ENCODE measurements at regions not wholly inside any gene's neighbourhood (a gene's known extent, or its start where the extent isn't known, plus 50 kb on each side); places are given as distances from the start of the nearest gene placed in this dataset.
"Not testable (repeated sequence)": the region's sequence is repeated elsewhere in the genome, so short reads cannot be mapped to it uniquely, and the experiment has no call there.

DNA sequence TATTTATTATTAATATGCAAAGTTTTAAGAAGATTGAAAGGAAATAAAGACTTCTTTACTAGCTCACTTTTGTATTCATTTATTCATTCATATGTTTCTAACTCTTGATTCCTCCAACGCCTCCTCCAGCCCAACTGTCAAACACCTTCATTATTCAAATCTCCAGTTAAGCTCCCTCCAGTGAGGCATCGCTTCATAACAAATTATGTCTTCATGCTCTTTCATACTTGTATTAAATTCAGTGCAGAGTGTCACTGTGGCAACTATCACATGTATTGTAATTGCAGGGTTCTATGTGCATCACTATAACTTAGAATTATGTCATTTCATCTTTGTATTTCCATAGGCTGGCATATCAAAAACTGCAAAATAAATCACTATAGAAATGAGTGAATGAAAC is 1394.2 kb upstream of the PCDH7 start:
- TF ChIP-seq, protein P1, sequence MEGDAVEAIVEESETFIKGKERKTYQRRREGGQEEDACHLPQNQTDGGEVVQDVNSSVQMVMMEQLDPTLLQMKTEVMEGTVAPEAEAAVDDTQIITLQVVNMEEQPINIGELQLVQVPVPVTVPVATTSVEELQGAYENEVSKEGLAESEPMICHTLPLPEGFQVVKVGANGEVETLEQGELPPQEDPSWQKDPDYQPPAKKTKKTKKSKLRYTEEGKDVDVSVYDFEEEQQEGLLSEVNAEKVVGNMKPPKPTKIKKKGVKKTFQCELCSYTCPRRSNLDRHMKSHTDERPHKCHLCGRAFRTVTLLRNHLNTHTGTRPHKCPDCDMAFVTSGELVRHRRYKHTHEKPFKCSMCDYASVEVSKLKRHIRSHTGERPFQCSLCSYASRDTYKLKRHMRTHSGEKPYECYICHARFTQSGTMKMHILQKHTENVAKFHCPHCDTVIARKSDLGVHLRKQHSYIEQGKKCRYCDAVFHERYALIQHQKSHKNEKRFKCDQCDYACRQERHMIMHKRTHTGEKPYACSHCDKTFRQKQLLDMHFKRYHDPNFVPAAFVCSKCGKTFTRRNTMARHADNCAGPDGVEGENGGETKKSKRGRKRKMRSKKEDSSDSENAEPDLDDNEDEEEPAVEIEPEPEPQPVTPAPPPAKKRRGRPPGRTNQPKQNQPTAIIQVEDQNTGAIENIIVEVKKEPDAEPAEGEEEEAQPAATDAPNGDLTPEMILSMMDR (IDR thresholded peaks at IDR 0.05; ENCODE audit: control extremely low read depth, extremely low read depth, low read depth, missing control alignments): no peak
- ChIA-PET POLR2A (no interaction called here), CTCF (no interaction called here)
- no peak for DNase-seq (ENCODE audit: extremely low spot score)

DNA sequence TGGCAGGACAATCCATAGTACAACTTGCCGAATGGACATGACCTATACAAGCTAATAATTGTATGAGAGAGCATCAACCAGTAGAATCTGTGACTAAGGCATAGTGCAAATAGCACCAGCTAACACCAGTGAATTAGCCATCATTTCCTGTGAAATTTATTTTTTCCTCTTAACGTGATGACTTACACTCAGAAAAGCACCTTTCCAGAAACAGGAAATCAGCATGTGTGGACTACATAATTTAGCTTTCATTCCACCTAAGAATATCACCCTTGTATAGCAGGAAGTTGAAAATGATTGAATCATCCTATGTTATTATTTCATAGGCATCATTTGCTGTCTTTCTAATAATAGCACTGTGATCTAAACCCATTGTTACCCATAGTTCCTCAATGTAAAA is 1393.4 kb upstream of the PCDH7 start:
- ChIA-PET CTCF (no interaction called here), POLR2A (no interaction called here)
- DNase-seq (ENCODE audit: extremely low spot score): no peak
- TF ChIP-seq, protein P1 (IDR thresholded peaks at IDR 0.05; ENCODE audit: control extremely low read depth, extremely low read depth, low read depth, missing control alignments): no peak

DNA sequence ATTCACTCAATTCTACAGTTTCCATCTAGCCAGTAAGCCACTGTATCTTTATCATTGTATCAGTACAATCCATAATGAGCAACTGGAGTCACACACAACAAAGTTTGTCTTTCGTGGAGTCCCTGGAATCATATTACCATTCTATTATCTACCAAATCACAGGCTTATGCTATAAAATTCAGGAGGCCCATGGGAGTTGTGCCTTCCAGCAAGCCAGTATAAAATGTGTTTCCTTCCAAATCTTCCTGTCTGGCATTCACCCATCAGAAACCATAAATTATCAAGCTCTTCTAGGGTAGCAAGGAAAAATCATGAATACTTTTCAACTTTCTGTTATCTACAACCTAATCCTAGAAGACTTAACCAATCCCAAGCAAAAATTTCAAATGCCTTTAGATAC is 1383.3 kb upstream of the PCDH7 start:
- TF ChIP-seq, protein P1 (IDR thresholded peaks at IDR 0.05; ENCODE audit: control extremely low read depth, extremely low read depth, low read depth, missing control alignments): no peak
- CTCF ChIA-PET: no interaction called here
- POLR2A ChIA-PET: no interaction called here
- DNase-seq (ENCODE audit: extremely low spot score): no peak

DNA sequence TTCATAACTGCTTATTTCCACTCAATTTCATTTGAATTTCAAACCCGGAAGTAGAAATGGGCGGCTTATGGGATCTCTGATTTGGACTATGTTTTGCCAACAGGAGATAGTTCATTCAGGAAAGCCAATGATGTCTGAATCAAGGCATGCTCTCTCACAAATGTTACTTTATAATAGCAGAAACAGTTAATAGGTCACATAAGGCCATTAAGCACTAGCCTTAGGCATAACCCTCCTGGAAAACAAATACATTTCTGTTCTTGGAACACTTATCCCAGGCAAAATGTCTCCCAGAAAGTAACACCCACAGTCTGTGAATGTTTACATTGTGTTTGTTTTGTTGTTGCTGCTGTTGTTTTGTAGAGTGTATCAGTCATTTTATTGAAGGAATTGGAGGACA is 1347.2 kb upstream of the PCDH7 start:
- POLR2A ChIA-PET: no interaction called here
- CTCF ChIA-PET: no interaction called here
- no peak for DNase-seq (ENCODE audit: extremely low spot score)
- TF ChIP-seq, protein P1 (IDR thresholded peaks at IDR 0.05; ENCODE audit: control extremely low read depth, extremely low read depth, low read depth, missing control alignments): no peak

DNA sequence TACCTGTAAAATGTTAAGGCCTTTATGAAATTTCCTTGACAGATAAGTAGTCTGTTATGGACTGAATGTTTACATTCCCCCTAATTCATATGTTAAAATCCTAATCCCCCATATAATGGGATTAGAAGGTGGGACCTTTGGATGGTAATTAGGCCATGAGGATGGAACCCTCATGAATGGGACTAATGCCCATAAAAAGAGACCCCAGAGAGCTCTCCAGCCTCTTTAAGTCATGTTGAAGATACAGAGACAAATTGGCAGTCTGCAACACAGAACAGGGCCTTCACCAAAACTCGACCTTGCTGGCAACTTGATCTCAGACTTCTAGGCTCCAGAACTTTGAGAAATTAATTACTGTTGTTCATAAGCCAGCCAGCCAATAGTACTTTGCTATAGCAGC is 1344.5 kb upstream of the PCDH7 start:
- TF ChIP-seq, protein P1 (IDR thresholded peaks at IDR 0.05; ENCODE audit: control extremely low read depth, extremely low read depth, low read depth, missing control alignments): no peak
- no peak for DNase-seq (ENCODE audit: extremely low spot score)
- POLR2A ChIA-PET: no interaction called here
- CTCF ChIA-PET: no interaction called here

DNA sequence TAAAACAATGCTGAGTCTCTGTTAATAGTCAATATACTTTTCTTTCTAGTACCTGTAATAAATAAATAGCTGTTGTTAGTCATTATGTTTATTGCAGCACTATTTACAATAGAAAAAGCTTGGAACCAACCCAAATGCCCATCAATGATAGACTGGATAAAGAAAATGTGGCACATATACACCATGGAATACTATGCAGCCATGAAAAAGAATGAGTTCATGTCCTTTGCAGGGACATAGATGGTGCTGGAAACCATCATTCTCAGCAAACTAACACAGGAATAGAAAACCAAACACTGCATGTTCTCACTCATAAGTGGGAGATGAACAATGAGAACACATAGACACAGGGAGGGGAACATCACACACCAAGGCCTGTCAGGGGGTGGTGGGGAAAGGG is 1341.9 kb upstream of the PCDH7 start:
- CTCF ChIA-PET: interaction anchor here (0.9 kb wide), 1 partner anchor 31 kb away, joined by 3 read pairs; no protein-coding TSS in a partner anchor
- POLR2A ChIA-PET; DNase-seq (ENCODE audit: extremely low spot score): not testable (repeated sequence)

DNA sequence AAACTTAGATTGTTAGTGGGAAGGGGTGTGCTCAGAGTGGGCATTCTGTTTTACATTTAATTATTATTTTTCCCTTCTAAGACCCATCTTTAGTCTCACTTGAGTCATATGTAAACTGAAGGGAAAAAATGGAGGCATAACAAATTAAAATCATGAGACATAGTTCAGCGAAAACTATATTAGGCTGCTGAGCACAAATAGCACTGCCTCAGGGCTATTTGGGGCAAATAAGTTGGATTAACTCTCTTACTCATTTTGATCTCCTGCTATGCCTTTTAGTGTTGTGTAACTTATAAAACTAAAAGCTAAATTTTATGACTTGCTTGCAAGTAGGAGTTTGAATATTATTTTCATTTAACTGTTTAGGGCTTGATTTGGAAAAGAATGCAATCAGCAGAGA is 1329.2 kb upstream of the PCDH7 start:
- ChIA-PET CTCF (no interaction called here), POLR2A (no interaction called here)
- no peak for DNase-seq (ENCODE audit: extremely low spot score)
- TF ChIP-seq, protein P1 (IDR thresholded peaks at IDR 0.05; ENCODE audit: control extremely low read depth, extremely low read depth, low read depth, missing control alignments): no peak
